Cerebellar cortex (tissue), 1 donor: ENCODE measurements at regions not wholly inside any gene's neighbourhood (a gene's known extent, or its start where the extent isn't known, plus 50 kb on each side); places are given as distances from the start of the nearest gene placed in this dataset.
A peak's percentile ranks its signal among the peaks of the same experiment; 100 is the strongest.

Experiments used
- DNase-seq: peaks from one replicate; pipeline ENCODE4 v3.0.0-alpha.2; 2015; ENCODE audit warnings: low spot score

- no peak for DNase-seq
These were observed 138.8 kb downstream of the GABRG1 start for GRCh38 chr4:45985038-45985437.

GRCh38 chr4:45971108-45971507 is 152.7 kb downstream of the GABRG1 start:
- no peak for DNase-seq

GRCh38 chr4:45957353-45957752 is 166.5 kb downstream of the GABRG1 start:
- DNase-seq, result no peak

GRCh38 chr4:45954276-45954675 is 169.6 kb downstream of the GABRG1 start:
- no peak for DNase-seq

- no peak for DNase-seq
These were observed 172.7 kb downstream of the GABRG1 start for GRCh38 chr4:45951153-45951552.

- DNase-seq, result no peak
These were observed 177.2 kb downstream of the GABRG1 start for GRCh38 chr4:45946699-45947098.

- DNase-seq, result peak; percentile 18
These were observed 179.9 kb downstream of the GABRG1 start for GRCh38 chr4:45944000-45944399.

- DNase-seq, result no peak
These were observed 184.8 kb downstream of the GABRG1 start for GRCh38 chr4:45939056-45939455.

GRCh38 chr4:45931154-45931553 is 192.7 kb downstream of the GABRG1 start:
- no peak for DNase-seq

- DNase-seq, result no peak
These were observed 196.2 kb downstream of the GABRG1 start for GRCh38 chr4:45927641-45928040.

- no peak for DNase-seq
These were observed 198.0 kb downstream of the GABRG1 start for GRCh38 chr4:45925809-45926208.

GRCh38 chr4:45920861-45921260 is 203.0 kb downstream of the GABRG1 start:
- no peak for DNase-seq

GRCh38 chr4:45910511-45910910 is 213.3 kb downstream of the GABRG1 start:
- no peak for DNase-seq

- no peak for DNase-seq
These were observed 225.8 kb downstream of the GABRG1 start for GRCh38 chr4:45897946-45898585.

- DNase-seq, result no peak
These were observed 240.4 kb downstream of the GABRG1 start for GRCh38 chr4:45883421-45883820.

GRCh38 chr4:45876235-45876890 is 247.5 kb downstream of the GABRG1 start:
- DNase-seq, result no peak

GRCh38 chr4:45869184-45869583 is 254.7 kb downstream of the GABRG1 start:
- no peak for DNase-seq

- DNase-seq, result no peak
These were observed 258.1 kb downstream of the GABRG1 start for GRCh38 chr4:45865781-45866180.

GRCh38 chr4:45855857-45856256 is 268.0 kb downstream of the GABRG1 start:
- DNase-seq, result no peak

GRCh38 chr4:45846016-45846415 is 277.8 kb downstream of the GABRG1 start:
- no peak for DNase-seq

- no peak for DNase-seq
These were observed 282.1 kb downstream of the GABRG1 start for GRCh38 chr4:45841791-45842190.

- DNase-seq, result no peak
These were observed 292.2 kb downstream of the GABRG1 start for GRCh38 chr4:45831692-45832091.

- no peak for DNase-seq
These were observed 319.9 kb downstream of the GABRG1 start for GRCh38 chr4:45803994-45804393.

GRCh38 chr4:45795135-45795534 is 328.7 kb downstream of the GABRG1 start:
- no peak for DNase-seq
